Neural progenitor cell (in vitro differentiated cells): ENCODE measurements at regions not wholly inside any gene's neighbourhood (a gene's known extent, or its start where the extent isn't known, plus 50 kb on each side); places are given as distances from the start of the nearest gene placed in this dataset.
A peak's percentile ranks its signal among the peaks of the same experiment; 100 is the strongest.

ENCODE experiments used
- DNase-seq: peaks from one replicate; pipeline ENCODE4 v3.0.0-alpha.2; 2016; ENCODE audit warnings: low spot score
- H2AFZ ChIP-seq: fragments of 200-600 bp; sonication (generic); replicated peaks from 2 replicates; pipeline ENCODE4 v1.6.1; 2016; ENCODE audit warnings: antibody characterized with exemption
- H3F3A ChIP-seq: fragments of 200-600 bp; sonication (generic); 2 replicates; pipeline ENCODE4 v1.6.1; 2016; ENCODE audit warnings: antibody characterized with exemption, low read depth
- H3K27ac ChIP-seq: fragments of 200-600 bp; sonication (generic); 2 replicates; pipeline ENCODE4 v1.5.1; 2016; ENCODE audit warnings: mild to moderate bottlenecking
- H3K27me3 ChIP-seq: fragments of 200-600 bp; sonication (generic); 2 replicates; pipeline ENCODE4 v1.6.1; 2016; ENCODE audit warnings: mild to moderate bottlenecking, moderate library complexity
- H3K36me3 ChIP-seq: fragments of 200-600 bp; sonication (generic); 2 replicates; pipeline ENCODE4 v1.5.1; 2016
- H3K4me1 ChIP-seq: fragments of 200-600 bp; sonication (generic); 2 replicates; pipeline ENCODE4 v1.6.1; 2016; ENCODE audit warnings: mixed run types
- H3K4me2 ChIP-seq: fragments of 200-600 bp; sonication (generic); 2 replicates; pipeline ENCODE4 v1.6.1; 2016
- H3K4me3 ChIP-seq: fragments of 200-600 bp; sonication (generic); 2 replicates; pipeline ENCODE4 v1.5.1; 2016
- H3K79me2 ChIP-seq: fragments of 200-600 bp; sonication (generic); 2 replicates; pipeline ENCODE4 v1.6.1; 2016; ENCODE audit warnings: low read depth
- H3K9ac ChIP-seq: fragments of 200-600 bp; sonication (generic); 2 replicates; pipeline ENCODE4 v1.6.1; 2016
- H3K9me3 ChIP-seq: fragments of 200-600 bp; sonication (generic); 2 replicates; pipeline ENCODE4 v1.5.1; 2016; ENCODE audit warnings: low read depth
- H4K20me1 ChIP-seq: fragments of 200-600 bp; sonication (generic); 2 replicates; pipeline ENCODE4 v1.6.1; 2016; ENCODE audit warnings: low read depth
- H3K27ac Mint-ChIP-seq: 3 replicates; pipeline ENCODE4 v1.8.0; 2021; ENCODE audit warnings: mixed read lengths
- H3K27me3 Mint-ChIP-seq: 2 replicates; pipeline ENCODE4 v1.8.0; 2022; ENCODE audit warnings: low read depth, mild to moderate bottlenecking, inconsistent platforms, moderate library complexity, mixed read lengths; ENCODE audit not compliant: insufficient read depth
- H3K36me3 Mint-ChIP-seq: 3 replicates; pipeline ENCODE4 v1.8.0; 2021; ENCODE audit warnings: mixed read lengths
- H3K4me1 Mint-ChIP-seq: 3 replicates; pipeline ENCODE4 v1.8.0; 2021; ENCODE audit warnings: mixed read lengths
- H3K4me3 Mint-ChIP-seq: 3 replicates; pipeline ENCODE4 v1.8.0; 2021; ENCODE audit warnings: mild to moderate bottlenecking, moderate library complexity, mixed read lengths
- H3K9me3 Mint-ChIP-seq: 3 replicates; pipeline ENCODE4 v1.8.0; 2020; ENCODE audit warnings: mixed read lengths
- CTCF ChIP-seq: fragments of 200-600 bp; sonication (generic); IDR thresholded peaks from 2 replicates; pipeline ENCODE4 v1.5.1; 2017; ENCODE audit warnings: antibody characterized with exemption, mild to moderate bottlenecking
- EZH2 ChIP-seq: fragments of 200-600 bp; sonication (generic); IDR thresholded peaks from 2 replicates; pipeline ENCODE4 v1.6.1; 2017; ENCODE audit warnings: antibody characterized with exemption, mild to moderate bottlenecking, moderate library complexity
- EZH2phosphoT487 ChIP-seq: fragments of 200-600 bp; sonication (generic); IDR thresholded peaks from 2 replicates; pipeline ENCODE4 v1.6.1; 2017; ENCODE audit warnings: antibody characterized with exemption

GRCh38 chr9:95751520-95751790 lies 124.0 kb upstream of the ERCC6L2 start:
- no peak for DNase-seq

GRCh38 chr9:95750725-95751519 lies 124.6 kb upstream of the ERCC6L2 start:
- Histone ChIP-seq H3K79me2 (no peaks in the 10 kb centered on the region), H4K20me1 (no peaks in the 10 kb centered on the region), H3F3A (no peaks in the 10 kb centered on the region), H3K9me3 (no peaks in the 10 kb centered on the region), H3K27me3 (peaks cover 50% of the 10 kb centered on the region), H3K9ac (no peak overlapping the region), H3K36me3 (no peaks in the 10 kb centered on the region), H3K4me1 (peaks cover 37% of the 10 kb centered on the region), H3K4me3 (no peak overlapping the region), H2AFZ (no peak overlapping the region), H3K27ac (no peak overlapping the region), H3K4me2 (no peak overlapping the region)
- Mint-ChIP-seq H3K27ac (no peak overlapping the region), H3K9me3 (peaks cover 2% of the 10 kb centered on the region), H3K27me3 (peaks cover 13% of the 10 kb centered on the region), H3K4me3 (no peak overlapping the region), H3K4me1 (peaks cover 30% of the 10 kb centered on the region), H3K36me3 (no peaks in the 10 kb centered on the region)
- TF ChIP-seq CTCF: no peak
- TF ChIP-seq EZH2phosphoT487: no peak
- no peak for TF ChIP-seq EZH2
- DNase-seq: no peak

More at GRCh38 chr9:95751520-95751790, 124.0 kb upstream of the ERCC6L2 start:
- no peak for TF ChIP-seq CTCF
- TF ChIP-seq EZH2: no peak
- Mint-ChIP-seq H3K27ac (no peak overlapping the region), H3K4me1 (peaks cover 30% of the 10 kb centered on the region), H3K4me3 (no peak overlapping the region), H3K9me3 (peaks cover 2% of the 10 kb centered on the region), H3K36me3 (no peaks in the 10 kb centered on the region), H3K27me3 (peaks cover 13% of the 10 kb centered on the region)
- no peak overlapping the region for H3K4me3 ChIP-seq
- H3K9ac ChIP-seq: no peak overlapping the region
- peaks cover 41% of the 10 kb centered on the region for H3K4me1 ChIP-seq
- no peak overlapping the region for H2AFZ ChIP-seq
- no peaks in the 10 kb centered on the region for H3K79me2 ChIP-seq
- no peaks in the 10 kb centered on the region for H4K20me1 ChIP-seq
- H3K27me3 ChIP-seq: peaks cover 50% of the 10 kb centered on the region
- H3F3A ChIP-seq: no peaks in the 10 kb centered on the region
- no peaks in the 10 kb centered on the region for H3K36me3 ChIP-seq
- no peak overlapping the region for H3K4me2 ChIP-seq
- H3K27ac ChIP-seq: no peak overlapping the region
- H3K9me3 ChIP-seq: no peaks in the 10 kb centered on the region

GRCh38 chr9:95749493-95749892 lies 126.0 kb upstream of the ERCC6L2 start:
- H3K9me3 ChIP-seq: no peaks in the 10 kb centered on the region
- H3K79me2 ChIP-seq: no peaks in the 10 kb centered on the region
- H2AFZ ChIP-seq: no peak overlapping the region
- Mint-ChIP-seq H3K27ac (peak overlapping the region; percentile 38), H3K4me3 (no peak overlapping the region), H3K27me3 (peaks cover 13% of the 10 kb centered on the region), H3K9me3 (peaks cover 2% of the 10 kb centered on the region), H3K36me3 (no peaks in the 10 kb centered on the region), H3K4me1 (peaks cover 25% of the 10 kb centered on the region)
- no peak overlapping the region for H3K9ac ChIP-seq
- no peaks in the 10 kb centered on the region for H3K36me3 ChIP-seq
- DNase-seq: peak; percentile 36
- TF ChIP-seq CTCF: no peak
- TF ChIP-seq EZH2phosphoT487: no peak
- no peak for TF ChIP-seq EZH2
- H3K4me3 ChIP-seq: no peak overlapping the region
- H3K27me3 ChIP-seq: peaks cover 39% of the 10 kb centered on the region
- no peaks in the 10 kb centered on the region for H4K20me1 ChIP-seq
- no peaks in the 10 kb centered on the region for H3F3A ChIP-seq
- no peak overlapping the region for H3K27ac ChIP-seq
- no peak overlapping the region for H3K4me2 ChIP-seq
- H3K4me1 ChIP-seq: peaks cover 27% of the 10 kb centered on the region
